Activated naive CD4-positive, alpha-beta T cell treated with anti-CD3 and anti-CD28 coated beads for 36 hours (primary cell): ENCODE measurements at regions not wholly inside any gene's neighbourhood (a gene's known extent, or its start where the extent isn't known, plus 50 kb on each side); places are given as distances from the start of the nearest gene placed in this dataset.

Source experiments
- CTCF ChIA-PET: fragments of 350-600 bp; sonication (Branson Sonifier 250); formaldehyde crosslinking; loops from one replicate; lab custom pipeline; 2021; ENCODE audit warnings: antibody characterized with exemption; lab: Charles Lee
- DNase-seq: peaks from one replicate; pipeline ENCODE4 v3.0.0-alpha.2; 2020
- H3K27ac Mint-ChIP-seq: one replicate; pipeline ENCODE4 v1.8.0; 2021; ENCODE audit warnings: mild to moderate bottlenecking, mixed read lengths
- H3K27me3 Mint-ChIP-seq: one replicate; pipeline ENCODE4 v1.8.0; 2021; ENCODE audit warnings: low read depth, mixed read lengths
- H3K36me3 Mint-ChIP-seq: one replicate; pipeline ENCODE4 v1.8.0; 2021; ENCODE audit warnings: low read depth, mixed read lengths
- H3K4me1 Mint-ChIP-seq: one replicate; pipeline ENCODE4 v1.8.0; 2021; ENCODE audit warnings: low read depth, mixed read lengths
- H3K4me3 Mint-ChIP-seq: one replicate; pipeline ENCODE4 v1.8.0; 2021; ENCODE audit warnings: mild to moderate bottlenecking, moderate library complexity, mixed read lengths
- H3K9me3 Mint-ChIP-seq: one replicate; pipeline ENCODE4 v1.8.0; 2021; ENCODE audit warnings: mixed read lengths
- intact Hi-C: fragments of 100-400 bp; cut with micrococcal nuclease; formaldehyde crosslinking; loops from one replicate; pipeline ENCODE4 v1.15.1; 2023

GRCh38 chr2:43086451-43087221 is 139.8 kb downstream of the ZFP36L2 start:
- H3K9me3 Mint-ChIP-seq, result peaks cover 5% of the 10 kb centered on the region
- peaks cover 9% of the 10 kb centered on the region for H3K4me1 Mint-ChIP-seq
- no peak for DNase-seq
- H3K27me3 Mint-ChIP-seq, result no peaks in the 10 kb centered on the region
- CTCF ChIA-PET, result no interaction called here
- H3K4me3 Mint-ChIP-seq, result no peak overlapping the region
- H3K27ac Mint-ChIP-seq, result no peak overlapping the region
- intact Hi-C loops, result no loop called here
- peaks cover 2% of the 10 kb centered on the region for H3K36me3 Mint-ChIP-seq

GRCh38 chr2:43085929-43086328 is 140.5 kb downstream of the ZFP36L2 start:
- Mint-ChIP-seq H3K4me3 (no peak overlapping the region), H3K36me3 (peaks cover 2% of the 10 kb centered on the region), H3K27me3 (no peaks in the 10 kb centered on the region), H3K27ac (no peak overlapping the region), H3K9me3 (peaks cover 4% of the 10 kb centered on the region), H3K4me1 (peaks cover 9% of the 10 kb centered on the region)
- no peak for DNase-seq
- CTCF ChIA-PET, result no interaction called here
- intact Hi-C loops, result no loop called here

GRCh38 chr2:43085505-43085904 is 140.9 kb downstream of the ZFP36L2 start:
- H3K27ac Mint-ChIP-seq, result no peak overlapping the region
- H3K27me3 Mint-ChIP-seq, result no peaks in the 10 kb centered on the region
- no peak for DNase-seq

GRCh38 chr2:43084699-43085091 is 141.7 kb downstream of the ZFP36L2 start:
- DNase-seq, result no peak
- no peak overlapping the region for H3K4me3 Mint-ChIP-seq
- intact Hi-C loops, result no loop called here
- CTCF ChIA-PET, result no interaction called here
- no peaks in the 10 kb centered on the region for H3K9me3 Mint-ChIP-seq
- peaks cover 15% of the 10 kb centered on the region for H3K4me1 Mint-ChIP-seq
- H3K27ac Mint-ChIP-seq, result no peak overlapping the region
- no peaks in the 10 kb centered on the region for H3K27me3 Mint-ChIP-seq
- no peaks in the 10 kb centered on the region for H3K36me3 Mint-ChIP-seq

More at GRCh38 chr2:43085505-43085904, 140.9 kb downstream of the ZFP36L2 start:
- H3K36me3 Mint-ChIP-seq, result no peaks in the 10 kb centered on the region
- intact Hi-C loops, result no loop called here
- H3K4me1 Mint-ChIP-seq, result peaks cover 9% of the 10 kb centered on the region
- no peak overlapping the region for H3K4me3 Mint-ChIP-seq
- CTCF ChIA-PET, result no interaction called here
- peaks cover under 1% of the 10 kb centered on the region for H3K9me3 Mint-ChIP-seq

GRCh38 chr2:43083710-43084698 is 142.4 kb downstream of the ZFP36L2 start:
- peaks cover 17% of the 10 kb centered on the region for H3K4me1 Mint-ChIP-seq
- DNase-seq, result no peak
- no peak overlapping the region for H3K27ac Mint-ChIP-seq
- intact Hi-C loops, result no loop called here
- CTCF ChIA-PET, result no interaction called here
- no peaks in the 10 kb centered on the region for H3K9me3 Mint-ChIP-seq
- H3K36me3 Mint-ChIP-seq, result no peaks in the 10 kb centered on the region
- H3K27me3 Mint-ChIP-seq, result no peaks in the 10 kb centered on the region
- no peak overlapping the region for H3K4me3 Mint-ChIP-seq

GRCh38 chr2:43082903-43083677 is 143.3 kb downstream of the ZFP36L2 start:
- CTCF ChIA-PET, result interaction anchor here (1.1 to 1.2 kb wide), 2 partner anchors 59 to 146 kb away, joined by 3 read pairs; no protein-coding TSS in a partner anchor
- Mint-ChIP-seq H3K9me3 (no peaks in the 10 kb centered on the region), H3K36me3 (no peaks in the 10 kb centered on the region), H3K27me3 (no peaks in the 10 kb centered on the region), H3K27ac (no peak overlapping the region), H3K4me3 (no peak overlapping the region), H3K4me1 (peaks cover 17% of the 10 kb centered on the region)
- DNase-seq, result no peak
- intact Hi-C loops, result no loop called here

GRCh38 chr2:43082111-43082894 is 144.1 kb downstream of the ZFP36L2 start:
- no peaks in the 10 kb centered on the region for H3K27me3 Mint-ChIP-seq
- H3K4me1 Mint-ChIP-seq, result peaks cover 17% of the 10 kb centered on the region
- H3K27ac Mint-ChIP-seq, result no peak overlapping the region
- no peak overlapping the region for H3K4me3 Mint-ChIP-seq
- CTCF ChIA-PET, result interaction anchor here (1.1 to 1.2 kb wide), 2 partner anchors 59 to 147 kb away, joined by 3 read pairs; no protein-coding TSS in a partner anchor
- no peak for DNase-seq
- no peaks in the 10 kb centered on the region for H3K36me3 Mint-ChIP-seq
- no peaks in the 10 kb centered on the region for H3K9me3 Mint-ChIP-seq
- intact Hi-C loops, result no loop called here

GRCh38 chr2:43081131-43081765 is 145.2 kb downstream of the ZFP36L2 start:
- Mint-ChIP-seq H3K36me3 (no peaks in the 10 kb centered on the region), H3K9me3 (no peaks in the 10 kb centered on the region), H3K4me1 (peaks cover 17% of the 10 kb centered on the region), H3K27me3 (no peaks in the 10 kb centered on the region), H3K27ac (no peak overlapping the region), H3K4me3 (no peak overlapping the region)
- CTCF ChIA-PET, result no interaction called here
- no peak for DNase-seq
- intact Hi-C loops, result no loop called here

GRCh38 chr2:43080571-43081021 is 145.8 kb downstream of the ZFP36L2 start:
- H3K4me3 Mint-ChIP-seq, result no peak overlapping the region
- H3K4me1 Mint-ChIP-seq, result peaks cover 16% of the 10 kb centered on the region
- H3K27ac Mint-ChIP-seq, result no peak overlapping the region
- no peaks in the 10 kb centered on the region for H3K27me3 Mint-ChIP-seq
- no peaks in the 10 kb centered on the region for H3K36me3 Mint-ChIP-seq
- intact Hi-C loops, result no loop called here
- DNase-seq, result no peak
- CTCF ChIA-PET, result no interaction called here
- no peaks in the 10 kb centered on the region for H3K9me3 Mint-ChIP-seq

- Mint-ChIP-seq H3K9me3 (no peaks in the 10 kb centered on the region), H3K4me1 (peaks cover 8% of the 10 kb centered on the region), H3K27ac (no peak overlapping the region), H3K36me3 (no peaks in the 10 kb centered on the region), H3K4me3 (no peak overlapping the region), H3K27me3 (no peaks in the 10 kb centered on the region)
- no peak for DNase-seq
- intact Hi-C loops, result no loop called here
- CTCF ChIA-PET, result interaction anchor here (1.2 kb wide), 1 partner anchor 150 kb away, joined by 3 read pairs; no protein-coding TSS in a partner anchor
Measured at GRCh38 chr2:43078781-43079755, 147.3 kb downstream of the ZFP36L2 start.
